ENCODE measurements at regions not wholly inside any gene's neighbourhood (a gene's known extent, or its start where the extent isn't known, plus 50 kb on each side); places are given as distances from the start of the nearest gene placed in this dataset.

DNA sequence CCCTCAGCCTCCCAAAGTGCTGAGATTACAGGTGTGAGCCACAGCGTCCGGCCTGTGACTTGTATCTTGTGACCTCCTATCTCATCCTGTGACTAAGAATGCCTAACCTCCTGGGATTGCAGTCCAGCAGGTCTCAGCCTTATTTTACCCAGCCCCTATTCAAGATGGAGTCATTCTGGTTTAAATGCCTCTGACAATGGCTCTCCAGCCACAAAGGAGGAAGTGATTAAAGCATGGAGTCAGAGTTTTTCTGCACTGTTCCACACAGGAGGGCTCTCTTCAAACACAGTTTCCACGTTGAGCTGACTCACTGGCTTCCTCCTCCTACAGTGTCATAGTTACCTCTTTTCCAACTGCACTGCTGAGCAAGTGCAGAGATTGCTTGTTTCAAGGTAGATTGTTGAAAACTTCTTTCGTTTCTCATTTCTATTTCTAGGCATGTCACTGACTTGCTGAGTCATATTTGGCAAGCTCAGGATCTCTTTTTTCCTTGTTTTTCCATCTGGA lies 383.8 kb downstream of the PCNX1 start:
- TF ChIP-seq, protein P1, sequence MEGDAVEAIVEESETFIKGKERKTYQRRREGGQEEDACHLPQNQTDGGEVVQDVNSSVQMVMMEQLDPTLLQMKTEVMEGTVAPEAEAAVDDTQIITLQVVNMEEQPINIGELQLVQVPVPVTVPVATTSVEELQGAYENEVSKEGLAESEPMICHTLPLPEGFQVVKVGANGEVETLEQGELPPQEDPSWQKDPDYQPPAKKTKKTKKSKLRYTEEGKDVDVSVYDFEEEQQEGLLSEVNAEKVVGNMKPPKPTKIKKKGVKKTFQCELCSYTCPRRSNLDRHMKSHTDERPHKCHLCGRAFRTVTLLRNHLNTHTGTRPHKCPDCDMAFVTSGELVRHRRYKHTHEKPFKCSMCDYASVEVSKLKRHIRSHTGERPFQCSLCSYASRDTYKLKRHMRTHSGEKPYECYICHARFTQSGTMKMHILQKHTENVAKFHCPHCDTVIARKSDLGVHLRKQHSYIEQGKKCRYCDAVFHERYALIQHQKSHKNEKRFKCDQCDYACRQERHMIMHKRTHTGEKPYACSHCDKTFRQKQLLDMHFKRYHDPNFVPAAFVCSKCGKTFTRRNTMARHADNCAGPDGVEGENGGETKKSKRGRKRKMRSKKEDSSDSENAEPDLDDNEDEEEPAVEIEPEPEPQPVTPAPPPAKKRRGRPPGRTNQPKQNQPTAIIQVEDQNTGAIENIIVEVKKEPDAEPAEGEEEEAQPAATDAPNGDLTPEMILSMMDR (IDR thresholded peaks at IDR 0.05; ENCODE audit: insufficient read depth, low read length, poor library complexity, severe bottlenecking), result no peak
- TF ChIP-seq EZH2phosphoT487 (conservative IDR thresholded peaks at IDR 0.05; ENCODE audit: low read length), result no peak

Measured in SU-DHL-6 (cell line).